ENCODE measurements at regions not wholly inside any gene's neighbourhood (a gene's known extent, or its start where the extent isn't known, plus 50 kb on each side); places are given as distances from the start of the nearest gene placed in this dataset.
A peak's percentile ranks its signal among the peaks of the same experiment; 100 is the strongest.
"Not testable (repeated sequence)": the region's sequence is repeated elsewhere in the genome, so short reads cannot be mapped to it uniquely, and the experiment has no call there.

DNA sequence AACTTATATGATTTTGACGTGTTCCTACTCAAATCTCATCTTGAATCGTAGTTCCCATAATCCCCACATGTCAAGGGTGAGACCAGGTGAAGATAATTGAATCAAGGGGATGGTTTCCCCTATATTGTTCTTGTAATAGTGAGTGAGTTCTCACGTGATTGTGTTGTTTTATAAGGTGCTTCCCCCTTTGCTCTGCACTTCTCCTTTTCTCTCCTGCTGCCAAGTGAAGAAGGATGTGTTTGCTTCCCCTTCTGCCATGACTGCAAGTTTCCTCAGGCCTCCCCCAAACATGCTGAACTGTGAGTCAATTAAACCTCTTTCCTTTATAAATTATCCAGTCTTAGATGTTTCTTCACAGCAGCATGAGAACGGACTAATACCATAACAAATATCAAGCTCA is 83.2 kb downstream of the MANEA start:
- no peak for DNase-seq

DNA sequence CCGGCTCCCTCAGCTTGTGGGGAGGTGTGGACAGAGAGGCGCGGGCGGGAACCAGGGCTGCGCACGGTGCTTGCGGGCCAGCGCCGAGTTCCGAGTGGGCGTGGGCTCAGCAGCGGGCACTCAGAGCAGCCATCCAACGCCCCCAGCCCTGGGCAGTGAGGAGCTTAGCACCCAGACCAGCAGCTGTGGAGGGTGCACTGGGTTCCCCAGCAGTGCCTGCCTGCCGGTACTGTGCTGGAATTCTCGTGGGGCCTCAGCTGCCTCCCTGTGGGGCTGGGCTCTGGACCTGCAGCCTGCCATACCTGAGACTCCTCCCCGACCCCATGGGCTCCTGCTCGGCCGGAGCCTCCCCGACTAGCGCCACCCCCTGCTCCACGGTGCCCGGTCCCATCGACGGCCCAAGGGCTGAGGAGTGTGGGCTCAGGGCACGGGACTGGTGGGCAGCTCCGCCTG is 92.7 kb downstream of the MANEA start:
- no peak for DNase-seq

DNA sequence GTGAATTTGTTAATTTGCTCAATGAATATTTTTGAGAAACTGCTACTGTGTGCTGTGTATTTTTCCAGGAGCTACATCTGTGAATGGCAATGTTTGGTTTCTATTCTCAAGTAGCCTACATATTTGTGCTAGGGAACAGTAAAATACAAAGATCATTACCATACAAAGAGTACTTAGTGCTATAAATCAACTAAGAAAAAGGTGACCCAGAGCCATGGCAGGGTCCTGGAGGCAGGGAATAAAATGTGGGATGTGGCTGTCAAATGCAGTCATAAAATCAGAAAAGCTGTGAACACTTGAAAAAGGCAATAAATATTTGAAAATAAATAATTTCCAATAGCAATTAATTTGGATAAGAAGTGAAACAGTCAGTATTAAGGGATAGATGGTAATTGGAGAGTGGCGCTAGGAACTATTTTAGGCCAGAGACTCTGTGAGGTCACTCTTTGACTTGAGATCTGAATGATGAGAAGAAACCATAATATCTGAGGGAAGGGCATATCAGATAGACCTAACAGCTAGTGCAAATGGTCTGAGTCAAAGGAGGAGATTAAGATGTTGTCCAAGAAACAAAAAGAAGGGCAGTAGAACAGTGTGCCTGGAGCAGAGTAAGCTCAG is 98.8 kb downstream of the MANEA start:
- no peak for DNase-seq

DNA sequence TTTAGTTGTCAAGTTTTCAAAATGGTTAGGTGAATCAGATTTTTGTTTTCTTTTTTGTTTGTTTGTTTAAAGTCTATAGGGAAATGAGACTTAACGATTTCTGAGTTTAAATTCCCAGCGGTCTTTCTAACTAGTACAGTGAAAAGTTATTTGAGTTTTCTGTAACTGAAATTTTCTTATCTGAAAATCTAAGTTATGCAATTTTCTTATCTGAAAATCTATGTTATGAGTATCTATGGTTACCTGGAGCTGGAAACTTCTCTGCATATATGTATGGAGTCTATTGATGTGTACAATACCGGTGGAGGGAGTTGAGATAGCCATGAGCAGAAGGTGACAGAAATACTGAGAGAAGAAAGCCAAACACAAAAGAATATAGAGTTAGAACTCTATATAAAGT is 102.6 kb downstream of the MANEA start:
- DNase-seq, result no peak

DNA sequence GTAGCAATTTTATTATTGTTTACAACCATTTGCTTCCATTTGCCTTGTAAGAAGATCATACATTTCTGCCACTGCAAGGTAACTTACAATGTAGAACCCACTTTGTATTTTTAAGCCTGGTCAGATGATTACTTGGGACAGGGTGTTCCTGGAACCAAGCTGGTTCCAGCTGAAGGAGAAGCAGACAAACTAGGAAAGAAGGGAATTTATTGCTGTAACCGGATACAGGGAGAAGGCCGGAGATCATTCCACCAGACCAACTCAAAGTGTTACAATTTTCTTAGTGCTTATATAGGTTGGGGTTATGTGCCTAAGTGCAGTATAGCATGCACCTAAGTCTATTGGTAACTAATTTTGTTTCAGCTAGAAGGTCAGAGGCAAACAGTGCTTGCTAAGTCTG is 104.4 kb downstream of the MANEA start:
- no peak for DNase-seq

DNA sequence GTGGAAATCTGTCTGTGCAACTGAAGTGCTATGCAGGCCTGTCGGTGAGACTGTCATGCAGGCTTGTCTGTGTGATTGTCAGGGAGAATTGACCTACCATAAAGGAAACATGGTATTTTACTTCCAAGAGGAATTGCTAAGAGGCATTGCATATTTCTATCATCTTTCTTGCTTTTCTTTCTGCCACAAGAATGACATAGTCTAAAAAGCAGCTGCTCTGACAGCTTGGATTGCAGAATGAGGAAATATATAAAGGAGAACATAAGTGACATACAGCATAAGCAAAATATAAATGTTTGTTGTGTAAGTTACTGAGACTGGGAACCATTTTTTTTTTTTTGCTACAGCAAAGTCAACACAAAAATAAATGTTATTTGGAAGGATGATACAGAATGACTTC is 105.1 kb downstream of the MANEA start:
- no peak for DNase-seq

DNA sequence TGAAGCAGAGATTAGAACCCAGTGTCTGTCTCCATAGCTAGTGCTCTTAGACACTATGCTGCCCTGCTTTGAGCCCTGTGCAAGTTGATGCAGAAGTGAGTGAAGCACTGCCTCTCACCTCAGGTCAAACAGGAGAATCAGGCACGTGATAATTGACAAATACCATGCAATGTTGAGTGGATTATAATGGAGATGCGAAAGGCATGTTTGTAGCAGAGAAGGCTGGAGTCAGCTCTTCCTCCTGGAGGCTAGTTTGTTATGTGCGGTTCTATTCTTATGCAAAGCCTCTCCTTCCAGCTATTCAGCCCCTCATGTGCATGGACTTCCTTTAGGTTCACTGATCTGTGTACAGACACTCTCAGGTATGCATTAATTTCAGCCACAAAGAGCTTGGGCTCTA is 108.5 kb downstream of the MANEA start:
- DNase-seq, result no peak

DNA sequence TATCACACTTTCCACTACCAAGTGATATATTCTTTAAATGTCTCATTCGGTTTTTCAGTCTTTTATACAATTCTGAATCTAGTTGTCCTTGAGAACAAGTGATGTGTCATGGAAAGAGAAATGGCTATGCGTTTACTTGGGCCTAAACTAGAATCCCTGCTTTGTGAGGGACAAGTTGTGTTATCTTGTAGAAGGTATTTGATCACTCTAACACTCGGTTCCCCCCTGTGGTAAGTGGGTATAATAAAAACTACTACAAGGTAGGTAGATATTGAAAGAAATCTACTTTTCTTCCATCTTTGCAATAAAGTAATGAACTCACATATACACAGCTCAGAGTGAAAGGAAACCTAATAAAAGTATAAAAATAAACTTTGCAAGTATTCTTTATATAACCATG is 108.9 kb downstream of the MANEA start:
- no peak for DNase-seq

DNA sequence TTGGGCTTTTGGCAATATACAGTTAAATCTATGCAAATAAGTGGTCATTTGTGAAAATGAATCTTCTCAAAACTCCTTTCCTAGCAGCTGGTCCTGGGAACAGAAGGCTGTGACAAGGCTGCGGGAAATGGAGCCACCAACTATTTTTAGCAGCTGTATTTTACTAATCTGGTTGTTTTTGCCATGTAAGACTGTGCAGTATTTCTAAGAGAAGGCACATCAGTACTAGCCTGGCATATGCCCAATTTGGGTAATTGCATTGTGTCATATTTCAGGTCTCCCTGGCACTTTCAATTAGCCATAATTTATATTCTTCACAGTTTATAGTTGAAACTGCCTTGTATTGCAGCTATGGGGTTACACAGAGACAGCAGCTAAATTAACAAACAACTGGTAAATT is 109.6 kb downstream of the MANEA start:
- DNase-seq, result no peak

DNA sequence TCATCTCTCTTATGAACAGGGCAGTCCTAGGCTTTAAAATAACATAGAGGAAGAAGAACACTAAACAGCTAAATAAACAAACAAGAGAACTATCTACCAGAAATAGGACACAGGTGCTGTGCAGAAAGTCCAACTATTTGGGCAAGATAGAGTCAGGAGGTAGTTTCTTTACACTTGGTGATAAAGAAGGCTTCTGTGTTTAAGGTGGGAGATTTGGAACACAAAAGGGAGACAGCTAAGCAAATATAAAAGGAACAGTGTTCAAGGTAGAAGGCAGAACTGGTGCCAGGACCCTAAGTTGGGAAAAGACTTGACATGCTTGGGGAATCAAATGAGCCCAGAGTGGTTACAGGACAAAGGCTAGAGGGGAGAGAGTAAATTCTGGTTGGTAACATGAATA is 110.5 kb downstream of the MANEA start:
- DNase-seq, result no peak

DNA sequence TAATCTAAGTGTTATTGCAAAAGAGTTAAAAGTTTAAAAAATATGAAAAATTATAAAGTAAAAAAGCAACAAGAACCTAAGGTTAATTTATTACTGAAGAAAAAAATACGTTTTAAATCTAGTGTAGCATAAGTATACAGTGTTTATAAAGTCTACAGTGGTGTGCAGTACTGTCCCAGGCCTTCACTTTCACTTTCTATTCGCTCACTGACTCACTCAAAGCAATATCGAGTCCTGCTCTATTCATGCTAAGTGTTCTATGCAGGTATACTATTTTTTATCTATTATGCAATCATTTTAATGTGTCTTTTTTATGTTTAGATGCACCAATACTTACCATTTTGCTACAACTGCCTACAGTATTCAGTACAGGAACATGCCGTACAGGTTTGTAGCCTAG is 113.0 kb downstream of the MANEA start:
- peak; percentile 7 for DNase-seq

DNA sequence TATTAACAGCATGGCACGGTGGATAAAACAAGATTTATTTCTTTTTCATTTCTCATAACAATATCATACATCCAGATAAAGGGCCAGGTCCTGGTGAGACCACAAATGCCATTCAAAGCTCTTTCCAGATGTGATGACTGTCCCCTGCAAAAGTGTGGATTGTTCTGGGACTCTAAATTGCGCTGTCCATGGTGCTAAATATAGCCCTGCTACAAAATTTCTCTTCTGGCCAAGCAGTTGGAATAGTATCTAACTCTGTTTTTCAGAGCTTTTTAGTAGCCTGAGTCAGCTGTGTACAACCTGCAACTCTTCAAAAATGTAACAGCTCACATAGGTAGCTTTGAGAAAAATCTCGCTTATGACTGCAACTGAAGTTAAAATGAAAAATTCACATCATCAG is 115.8 kb downstream of the MANEA start:
- DNase-seq, result no peak

DNA sequence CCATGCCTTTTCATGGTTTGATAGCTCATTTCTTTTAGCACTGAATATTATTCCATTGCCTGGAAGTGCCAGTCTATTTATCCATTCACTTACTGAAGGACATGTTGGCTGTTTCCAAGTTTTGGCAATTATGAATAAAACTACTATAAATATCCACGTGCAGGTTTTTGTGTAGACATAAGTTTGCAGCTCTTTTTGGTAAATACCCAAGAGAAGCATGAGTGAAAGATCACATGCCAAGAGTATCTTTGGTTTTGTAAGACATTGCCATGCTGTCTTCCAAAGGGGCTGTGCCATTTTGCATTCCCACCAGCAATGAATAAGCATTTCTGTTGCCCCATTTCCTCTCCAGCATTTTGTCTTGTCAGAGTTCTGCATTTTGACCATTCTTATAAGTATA is 120.9 kb downstream of the MANEA start:
- DNase-seq, result no peak

DNA sequence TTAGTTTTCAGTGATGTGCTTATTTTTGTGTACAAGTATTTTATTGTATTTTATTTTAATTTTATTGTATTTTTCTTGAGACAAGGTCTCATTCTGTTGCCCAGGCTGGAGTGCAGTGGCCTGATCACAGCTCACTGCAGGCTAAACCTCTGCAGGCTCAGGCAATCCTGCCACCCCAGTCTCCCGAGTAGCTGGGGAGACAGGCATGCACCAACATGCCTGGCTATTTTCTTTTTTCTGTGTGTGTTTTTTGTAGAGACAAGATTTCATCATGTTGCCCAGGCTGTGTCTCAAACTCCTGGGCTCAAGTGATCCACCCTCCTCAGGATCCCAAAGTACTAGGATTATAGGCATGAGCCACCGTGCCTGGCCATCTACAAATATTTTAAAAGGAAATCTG is 146.3 kb downstream of the MANEA start:
- DNase-seq, result no peak

DNA sequence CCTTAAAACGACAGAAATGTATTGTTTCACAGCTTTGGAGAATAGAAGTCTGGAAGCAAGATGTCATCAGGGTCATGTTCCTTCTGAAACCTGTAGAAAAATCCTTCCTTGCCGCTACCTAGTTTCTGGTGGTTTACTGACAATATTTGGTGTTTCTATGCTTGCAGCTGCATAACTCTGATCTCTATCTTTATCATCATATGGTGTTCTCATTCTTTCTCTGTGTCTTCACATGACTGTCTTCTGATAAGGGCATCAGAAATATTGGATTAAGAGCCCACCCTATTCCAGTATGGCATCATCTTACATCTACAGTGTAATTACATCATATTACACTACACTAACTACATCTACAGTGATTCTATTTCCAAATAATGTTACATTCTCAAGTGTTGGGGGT is 148.0 kb downstream of the MANEA start:
- no peak for DNase-seq

DNA sequence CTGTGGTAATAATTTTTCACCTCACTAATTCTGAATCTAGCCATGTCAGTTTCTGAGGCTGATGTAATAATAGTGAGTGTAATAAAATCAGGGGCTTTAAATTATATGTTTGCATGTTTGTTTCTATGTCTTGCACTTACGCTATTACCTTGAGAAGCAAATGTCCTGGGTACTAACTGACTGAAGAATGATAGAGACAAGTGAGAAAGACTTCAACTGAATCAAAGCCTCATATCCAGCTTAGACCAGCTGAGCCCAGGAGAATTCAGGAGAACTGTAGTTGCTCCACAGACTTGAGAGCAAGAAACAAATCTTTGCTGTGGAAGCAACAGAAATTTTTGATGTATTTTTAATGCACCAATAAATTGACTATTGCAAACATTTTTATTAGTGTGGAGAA is 162.8 kb downstream of the MANEA start:
- DNase-seq, result no peak

DNA sequence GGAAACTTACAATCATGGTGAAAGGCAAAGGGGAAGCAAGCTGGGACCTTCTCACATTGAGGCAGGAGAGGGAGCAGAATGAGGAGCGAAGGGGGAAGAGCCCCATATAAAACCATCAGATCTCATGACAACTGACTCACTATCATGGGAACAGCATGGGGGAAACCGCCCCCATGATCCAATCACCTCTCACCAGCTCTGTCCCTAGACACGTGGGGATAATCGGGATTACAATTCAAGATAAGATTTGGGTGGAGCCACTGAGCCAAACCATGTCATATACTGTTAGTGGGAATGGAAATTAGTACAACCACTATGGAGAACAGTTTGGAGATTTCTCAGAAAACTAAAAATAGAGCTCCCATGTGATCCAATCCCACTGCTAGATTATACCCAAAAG is 163.7 kb downstream of the MANEA start:
- DNase-seq, result no peak

DNA sequence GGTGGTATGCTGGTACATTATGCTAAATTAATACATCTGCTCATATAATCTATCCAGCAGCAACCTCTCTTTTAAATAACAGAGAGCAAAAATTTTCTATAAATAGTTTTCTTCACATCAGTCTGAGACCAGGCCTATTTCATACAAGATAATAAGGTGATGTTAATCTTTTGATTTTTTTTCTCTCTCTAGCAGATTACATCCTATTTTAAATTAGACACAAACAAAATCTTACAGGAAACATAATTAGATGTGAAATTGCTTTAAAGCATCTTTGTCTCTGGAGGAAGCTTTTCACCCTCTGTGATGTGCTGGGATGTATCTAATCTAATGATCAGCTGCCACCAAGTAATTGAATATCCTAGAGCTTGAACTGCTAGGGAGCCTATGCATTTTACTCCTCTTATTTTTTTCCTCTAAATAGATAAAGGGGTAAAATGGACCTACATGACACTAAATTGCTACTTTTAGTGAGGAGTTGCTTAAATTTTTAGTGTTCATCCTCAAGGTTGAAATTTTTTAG is 165.5 kb downstream of the MANEA start:
- no peak for DNase-seq

DNA sequence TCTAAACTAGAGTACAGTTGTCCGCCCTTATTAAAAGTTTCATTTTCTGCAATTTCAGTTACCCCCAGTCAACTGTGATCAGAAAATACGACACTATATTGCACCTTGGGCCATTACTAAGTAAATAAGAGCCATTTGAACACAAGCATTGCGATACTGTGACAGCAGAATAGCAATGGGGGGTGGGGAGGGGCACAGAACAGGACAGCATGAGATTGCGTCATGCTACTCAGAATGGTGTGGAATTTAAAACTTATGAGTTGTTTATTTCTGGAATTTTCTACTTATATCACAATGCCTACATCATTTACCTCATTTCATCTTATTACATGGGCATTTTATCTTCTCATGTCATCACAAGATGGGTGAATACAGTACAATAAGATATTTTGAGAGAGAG is 166.3 kb downstream of the MANEA start:
- no peak for DNase-seq

DNA sequence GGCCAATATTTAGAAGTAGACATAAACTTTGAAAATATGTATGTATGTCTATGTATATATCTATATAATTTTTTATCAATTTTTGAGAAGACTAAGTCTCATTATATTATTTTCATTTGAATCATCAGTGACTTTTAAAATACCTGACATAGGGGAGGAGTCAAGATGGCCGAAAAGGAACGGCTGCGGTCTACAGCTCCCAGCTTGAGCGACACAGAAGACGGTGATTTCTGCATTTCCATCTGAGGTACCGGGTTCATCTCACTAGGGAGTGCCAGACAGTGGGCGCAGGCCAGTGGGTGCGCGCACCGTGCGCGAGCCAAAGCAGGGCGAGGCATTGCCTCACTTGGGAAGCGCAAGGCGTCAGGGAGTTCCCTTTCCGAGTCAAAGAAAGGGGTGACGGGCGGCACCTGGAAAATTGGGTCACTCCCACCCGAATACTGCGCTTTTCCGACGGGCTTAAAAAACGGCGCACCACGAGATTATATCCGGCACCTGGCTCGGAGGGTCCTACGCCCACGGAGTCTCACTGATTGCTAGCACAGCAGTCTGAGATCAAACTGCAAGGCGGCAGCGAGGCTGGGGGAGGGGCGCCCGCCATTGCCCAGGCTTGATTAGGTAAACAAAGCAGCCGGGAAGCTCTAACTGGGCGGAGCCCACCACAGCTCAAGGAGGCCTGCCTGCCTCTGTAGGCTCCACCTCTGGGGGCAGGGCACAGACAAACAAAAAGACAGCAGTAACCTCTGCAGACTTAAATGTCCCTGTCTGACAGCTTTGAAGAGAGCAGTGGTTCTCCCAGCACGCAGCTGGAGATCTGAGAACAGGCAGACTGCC is 181.1 kb downstream of the MANEA start:
- not testable (repeated sequence) for DNase-seq

DNA sequence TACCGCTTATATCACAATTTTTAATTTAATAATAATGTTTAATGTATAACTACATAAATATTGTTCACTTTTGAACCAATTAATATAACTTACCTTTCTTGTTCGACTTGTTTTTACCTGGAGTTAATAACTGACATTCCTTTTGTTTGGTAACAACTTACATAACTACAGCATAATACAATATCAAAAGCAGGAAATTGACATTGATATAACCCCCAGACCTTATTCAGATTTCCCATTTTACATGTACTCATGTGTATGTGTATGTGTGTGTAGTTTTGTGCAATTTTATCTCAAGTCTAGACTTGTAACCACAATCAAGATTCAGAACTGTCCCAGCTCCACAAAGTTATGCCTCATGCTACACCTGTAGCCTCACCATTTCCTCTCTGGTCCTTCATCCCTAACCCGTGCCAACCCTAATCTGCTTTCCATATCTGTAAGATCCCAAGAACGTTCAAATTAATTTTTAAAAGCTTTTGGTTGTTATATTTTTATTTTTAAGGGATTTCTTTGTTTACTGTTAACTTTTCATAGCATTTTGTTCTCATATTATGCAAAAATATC is 190.6 kb downstream of the MANEA start:
- DNase-seq, result no peak

DNA sequence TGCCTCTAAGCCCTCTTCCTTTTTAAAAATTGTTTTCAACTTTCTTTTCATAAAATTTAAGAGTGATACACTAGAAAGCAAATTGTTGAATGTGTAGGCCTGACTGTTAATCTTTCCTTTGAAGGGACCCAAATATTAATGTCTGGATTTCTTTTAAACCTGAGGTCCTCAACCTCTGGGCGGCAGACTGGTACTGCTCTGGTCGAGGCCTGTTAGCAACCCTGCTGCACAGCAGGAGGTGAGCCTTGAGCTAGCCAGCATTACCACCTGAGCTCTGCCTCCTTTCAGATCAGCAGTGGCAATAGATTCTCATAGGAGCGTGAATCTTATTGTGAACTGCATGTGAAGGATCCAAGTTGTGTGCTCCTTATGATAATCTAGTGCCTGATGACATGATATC is 191.2 kb downstream of the MANEA start:
- no peak for DNase-seq

DNA sequence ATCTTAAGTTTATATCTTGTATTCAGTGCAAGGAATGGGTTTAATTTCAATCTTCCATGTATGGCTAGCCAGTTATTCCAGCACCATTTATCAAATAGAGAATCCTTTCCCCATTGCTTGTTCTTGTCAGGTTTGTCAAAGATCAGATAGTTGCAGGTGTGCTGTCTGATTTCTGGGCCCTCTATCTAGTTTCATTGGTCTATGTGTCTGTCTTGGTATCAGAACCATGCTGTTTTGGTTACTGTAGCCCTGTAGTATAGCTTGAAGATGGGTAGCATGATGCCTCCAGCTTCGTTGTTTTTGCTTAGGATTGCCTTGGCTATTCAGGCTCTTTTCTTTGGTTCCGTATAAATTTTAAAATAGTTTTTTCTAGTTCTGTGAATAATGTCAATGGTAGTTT is 200.0 kb downstream of the MANEA start:
- no peak for DNase-seq

DNA sequence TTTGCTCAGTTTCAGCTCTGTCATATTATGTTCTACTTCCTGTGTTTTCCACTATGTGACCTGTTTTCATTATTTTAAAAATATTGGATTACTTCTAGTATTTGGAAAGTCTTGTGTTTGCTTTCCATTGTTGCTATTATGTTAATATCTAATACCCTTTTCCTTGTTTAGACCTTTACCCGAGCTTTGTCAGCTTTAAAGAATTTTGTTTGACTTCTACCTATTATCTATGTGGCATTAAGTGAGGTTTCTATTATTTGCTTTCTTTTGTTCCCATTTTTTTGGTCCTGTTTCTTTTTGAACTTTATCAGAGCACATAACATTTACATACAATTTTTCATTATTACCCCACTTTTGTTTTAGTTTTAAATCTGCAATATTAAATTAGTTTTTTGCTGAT is 202.7 kb downstream of the MANEA start:
- no peak for DNase-seq
